ENCODE measurements at regions not wholly inside any gene's neighbourhood (a gene's known extent, or its start where the extent isn't known, plus 50 kb on each side); places are given as distances from the start of the nearest gene placed in this dataset.

DNA sequence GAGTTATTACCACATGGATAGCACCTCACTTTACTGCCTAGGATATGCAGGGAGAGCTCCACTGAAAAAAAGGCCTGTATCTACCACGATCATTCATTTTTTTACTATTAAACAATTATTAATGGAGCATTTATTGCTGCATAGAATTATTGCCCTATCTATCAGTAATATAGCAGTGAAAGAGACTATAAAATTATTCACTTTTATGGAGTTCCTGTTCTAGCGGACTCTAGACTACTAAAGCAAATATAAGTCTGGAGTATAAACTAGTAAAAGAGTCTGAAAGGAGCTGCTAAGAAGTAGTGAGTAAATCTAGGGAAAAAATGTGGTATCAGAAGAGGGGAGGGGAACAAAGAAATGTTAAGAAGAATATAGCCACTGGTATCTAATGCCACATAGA is 150.4 kb upstream of the CYLC2 start:
- no peaks in the 10 kb centered on the region for H3K4me1 ChIP-seq
- intact Hi-C loops (cut with DNase I; ENCODE audit: low total_unique reads) = no loop called here
- no peak overlapping the region for H3K27ac ChIP-seq

DNA sequence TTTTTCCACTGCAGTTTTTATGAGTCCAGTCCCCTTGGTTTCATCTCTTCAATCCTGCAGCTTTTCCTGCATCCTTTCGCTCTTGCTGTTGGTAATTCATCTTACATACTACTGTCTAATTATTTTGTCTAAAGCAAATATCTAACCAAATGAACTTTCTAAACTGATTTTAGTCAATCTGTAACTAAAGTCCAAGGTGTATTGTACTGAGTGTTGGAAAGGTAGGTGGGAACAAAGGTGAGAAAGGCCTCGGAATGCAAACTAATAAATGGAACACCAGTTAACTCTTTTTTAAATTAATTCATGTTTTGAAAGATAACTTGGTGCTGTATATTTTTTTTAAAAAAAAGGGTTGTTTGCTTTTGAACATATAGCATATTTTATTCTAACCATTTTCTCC is 152.7 kb upstream of the CYLC2 start:
- Histone ChIP-seq H3K36me3 (no peaks in the 10 kb centered on the region), H3K4me3 (no peak overlapping the region), H3K27me3 (no peaks in the 10 kb centered on the region), H3K27ac (no peak overlapping the region), H3K4me1 (no peaks in the 10 kb centered on the region), H3K9me3 (no peaks in the 10 kb centered on the region)
- intact Hi-C loops (cut with DNase I; ENCODE audit: low total_unique reads) = no loop called here
- TF ChIP-seq, protein P1, sequence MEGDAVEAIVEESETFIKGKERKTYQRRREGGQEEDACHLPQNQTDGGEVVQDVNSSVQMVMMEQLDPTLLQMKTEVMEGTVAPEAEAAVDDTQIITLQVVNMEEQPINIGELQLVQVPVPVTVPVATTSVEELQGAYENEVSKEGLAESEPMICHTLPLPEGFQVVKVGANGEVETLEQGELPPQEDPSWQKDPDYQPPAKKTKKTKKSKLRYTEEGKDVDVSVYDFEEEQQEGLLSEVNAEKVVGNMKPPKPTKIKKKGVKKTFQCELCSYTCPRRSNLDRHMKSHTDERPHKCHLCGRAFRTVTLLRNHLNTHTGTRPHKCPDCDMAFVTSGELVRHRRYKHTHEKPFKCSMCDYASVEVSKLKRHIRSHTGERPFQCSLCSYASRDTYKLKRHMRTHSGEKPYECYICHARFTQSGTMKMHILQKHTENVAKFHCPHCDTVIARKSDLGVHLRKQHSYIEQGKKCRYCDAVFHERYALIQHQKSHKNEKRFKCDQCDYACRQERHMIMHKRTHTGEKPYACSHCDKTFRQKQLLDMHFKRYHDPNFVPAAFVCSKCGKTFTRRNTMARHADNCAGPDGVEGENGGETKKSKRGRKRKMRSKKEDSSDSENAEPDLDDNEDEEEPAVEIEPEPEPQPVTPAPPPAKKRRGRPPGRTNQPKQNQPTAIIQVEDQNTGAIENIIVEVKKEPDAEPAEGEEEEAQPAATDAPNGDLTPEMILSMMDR (IDR thresholded peaks at IDR 0.05) = no peak
- TF ChIP-seq POLR2A (IDR thresholded peaks at IDR 0.05) = no peak
- DNase-seq = no peak

More for the DNA sequence above, 150.4 kb upstream of the CYLC2 start:
- H3K9me3 ChIP-seq = no peaks in the 10 kb centered on the region
- DNase-seq = no peak
- no peaks in the 10 kb centered on the region for H3K36me3 ChIP-seq
- no peaks in the 10 kb centered on the region for H3K27me3 ChIP-seq
- no peak for TF ChIP-seq POLR2A (IDR thresholded peaks at IDR 0.05)
- TF ChIP-seq, protein P1 (IDR thresholded peaks at IDR 0.05) = no peak
- no peak overlapping the region for H3K4me3 ChIP-seq

DNA sequence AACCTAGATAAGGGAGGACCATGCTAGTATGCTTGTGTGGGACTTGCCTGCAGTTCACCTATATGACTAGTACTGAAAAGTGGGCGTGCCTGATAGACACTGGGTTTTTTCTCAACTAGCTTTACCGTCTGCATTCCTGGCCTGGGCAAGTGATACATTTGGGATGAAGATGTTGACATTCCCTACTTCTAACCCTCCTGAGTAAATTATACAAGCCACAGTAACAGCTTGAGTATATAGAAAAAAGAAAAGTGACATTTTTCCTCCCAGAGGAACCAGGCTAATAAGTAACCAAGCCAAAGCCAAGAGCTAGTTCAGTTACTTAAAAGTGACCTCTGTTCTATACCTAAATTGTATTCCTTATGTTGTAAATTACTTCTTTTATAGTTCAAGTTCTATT is 153.8 kb upstream of the CYLC2 start:
- H3K27ac ChIP-seq = no peak overlapping the region
- no peaks in the 10 kb centered on the region for H3K4me1 ChIP-seq
- DNase-seq = no peak
- TF ChIP-seq, protein P1 (IDR thresholded peaks at IDR 0.05) = no peak
- intact Hi-C loops (cut with DNase I; ENCODE audit: low total_unique reads) = no loop called here
- no peak overlapping the region for H3K4me3 ChIP-seq
- no peaks in the 10 kb centered on the region for H3K27me3 ChIP-seq
- no peaks in the 10 kb centered on the region for H3K9me3 ChIP-seq
- no peaks in the 10 kb centered on the region for H3K36me3 ChIP-seq

DNA sequence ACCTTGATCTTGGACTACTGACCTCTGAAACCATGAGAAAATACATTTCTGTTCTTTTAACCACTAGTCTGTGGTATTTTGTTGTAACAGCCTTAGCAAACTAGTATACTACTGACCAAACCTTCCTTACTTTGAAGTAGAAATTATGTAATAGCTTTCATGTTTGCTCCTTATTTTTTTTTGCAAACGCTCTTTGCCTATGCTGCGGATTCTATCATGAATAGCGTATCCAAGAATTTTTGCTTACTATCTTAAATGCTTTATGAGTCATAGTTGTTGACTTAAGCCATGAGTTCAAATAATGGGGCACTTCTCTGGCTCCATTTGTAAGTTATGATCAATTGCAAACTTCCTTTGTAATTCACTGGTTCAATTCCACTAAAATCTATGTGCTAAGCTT is 154.8 kb upstream of the CYLC2 start:
- Histone ChIP-seq H3K4me1 (no peaks in the 10 kb centered on the region), H3K9me3 (no peaks in the 10 kb centered on the region), H3K4me3 (no peak overlapping the region), H3K27ac (no peak overlapping the region), H3K27me3 (no peaks in the 10 kb centered on the region), H3K36me3 (no peaks in the 10 kb centered on the region)
- intact Hi-C loops (cut with DNase I; ENCODE audit: low total_unique reads) = no loop called here
- TF ChIP-seq POLR2A (IDR thresholded peaks at IDR 0.05) = no peak
- TF ChIP-seq, protein P1 (IDR thresholded peaks at IDR 0.05) = no peak
- DNase-seq = no peak

DNA sequence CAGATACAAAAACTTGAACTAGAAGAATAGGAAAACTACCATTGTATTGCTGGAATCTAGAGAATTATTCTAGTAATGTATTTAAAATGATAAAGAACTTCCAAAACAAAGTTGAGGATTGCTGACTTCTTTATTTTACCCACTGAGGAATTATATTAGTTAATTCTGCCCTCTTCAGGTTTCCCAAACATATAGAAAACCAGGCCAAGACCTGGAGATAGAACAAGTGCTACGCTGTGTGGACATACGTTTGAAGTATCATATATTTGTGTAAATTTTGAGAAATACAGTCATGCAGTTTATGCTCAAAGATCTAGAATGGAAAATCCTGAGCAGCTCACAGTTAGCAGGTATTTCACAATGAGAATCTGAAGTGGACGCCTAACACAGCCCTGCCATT is 162.3 kb upstream of the CYLC2 start:
- H3K36me3 ChIP-seq = no peaks in the 10 kb centered on the region
- intact Hi-C loops (cut with DNase I; ENCODE audit: low total_unique reads) = no loop called here
- no peaks in the 10 kb centered on the region for H3K4me1 ChIP-seq
- no peak for DNase-seq
- H3K9me3 ChIP-seq = no peaks in the 10 kb centered on the region
- no peak overlapping the region for H3K27ac ChIP-seq
- H3K4me3 ChIP-seq = no peak overlapping the region
- H3K27me3 ChIP-seq = no peaks in the 10 kb centered on the region
- TF ChIP-seq, protein P1 (IDR thresholded peaks at IDR 0.05) = no peak
- TF ChIP-seq POLR2A (IDR thresholded peaks at IDR 0.05) = no peak

Data from uterus (tissue), 3 donors.